ENCODE measurements at regions not wholly inside any gene's neighbourhood (a gene's known extent, or its start where the extent isn't known, plus 50 kb on each side); places are given as distances from the start of the nearest gene placed in this dataset.

DNA sequence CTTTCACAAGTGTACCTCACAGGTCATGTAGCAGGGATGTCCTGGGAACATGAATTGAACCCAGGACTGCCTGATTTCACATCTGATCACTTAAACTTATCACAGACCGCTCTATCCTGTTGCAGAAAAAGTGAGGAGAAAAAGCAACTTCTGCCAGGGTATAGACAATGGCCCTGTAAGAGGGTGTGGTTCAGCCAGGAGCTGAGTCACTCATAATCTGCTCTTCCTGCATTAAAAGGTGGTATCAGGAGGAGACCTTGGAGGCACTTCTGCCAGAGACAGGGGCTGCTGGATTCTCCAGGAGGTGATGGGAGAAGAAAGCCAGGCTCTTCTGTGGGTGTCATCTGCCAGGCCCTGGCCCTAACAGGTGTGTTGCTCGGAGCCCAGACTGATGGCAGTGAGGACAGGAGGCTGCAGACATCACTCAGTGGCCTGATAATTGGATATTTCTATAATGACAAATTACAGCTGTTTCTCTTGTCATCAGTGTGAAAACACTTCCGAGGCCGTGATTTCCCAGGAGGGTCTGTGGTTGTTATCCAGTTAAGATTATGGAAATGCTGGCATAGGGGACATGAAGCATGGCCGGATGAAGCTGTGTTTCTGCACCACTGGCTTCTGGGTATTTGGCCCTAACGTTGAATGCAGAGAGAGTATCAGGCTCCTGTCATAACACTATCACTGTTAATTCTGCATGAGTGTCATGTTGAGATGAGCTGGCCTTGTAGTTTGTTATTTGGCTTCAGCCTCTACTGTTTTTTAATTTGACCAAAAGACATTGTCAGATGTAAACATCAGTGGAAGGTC, 125.1 kb upstream of the ZBED5 start:
- no peaks in the 10 kb centered on the region for H3K9me3 ChIP-seq
- H3K9me3 Mint-ChIP-seq = no peaks in the 10 kb centered on the region
- ChIA-PET POLR2A (no interaction called here), CTCF (interaction anchor here in 1 of 2 donors (0.6 to 0.8 kb wide), 3 partner anchors 54 to 181 kb away, joined by 3 to 9 read pairs (median 6); no protein-coding TSS in a partner anchor)
- DNase-seq (no peak), ATAC-seq (replicated peaks in 1 of 4) (no peak)
- H3K27ac Mint-ChIP-seq = no peak overlapping the region
- H3K4me3 Mint-ChIP-seq = no peak overlapping the region
- H3K4me3 ChIP-seq (ENCODE audit: control insufficient read depth in 1 of 2, extremely low read depth in 1 of 2, low read length in 1 of 2) = no peak overlapping the region
- H3K4me1 ChIP-seq (ENCODE audit: control insufficient read depth in 1 of 2, extremely low read depth in 1 of 2, insufficient read depth in 2 of 2, low read length in 2 of 2) = no peaks in the 10 kb centered on the region
- H3K36me3 Mint-ChIP-seq = no peaks in the 10 kb centered on the region
- H3K27ac ChIP-seq (ENCODE audit: low read length) = no peak overlapping the region
- peaks cover 11 to 14% of the 10 kb centered on the region in 2 donors for H3K27me3 Mint-ChIP-seq
- H3K36me3 ChIP-seq (ENCODE audit: control insufficient read depth in 2 of 2, extremely low read depth in 1 of 2, insufficient read depth in 1 of 2, low read length in 1 of 2) = no peaks in the 10 kb centered on the region
- WGBS (ENCODE audit: insufficient coverage) = 80% methylated on average over 3 of the region's 6 CpGs
- peaks cover 0 to 12% of the 10 kb centered on the region in 2 experiments for H3K27me3 ChIP-seq (replicated peaks in 1 of 2; ENCODE audit: control insufficient read depth in 2 of 2, extremely low read depth in 1 of 2, insufficient read depth in 2 of 2, low read length in 1 of 2)
- peaks cover 2 to 14% (median 6%) of the 10 kb centered on the region in 3 donors for H3K4me1 Mint-ChIP-seq

DNA sequence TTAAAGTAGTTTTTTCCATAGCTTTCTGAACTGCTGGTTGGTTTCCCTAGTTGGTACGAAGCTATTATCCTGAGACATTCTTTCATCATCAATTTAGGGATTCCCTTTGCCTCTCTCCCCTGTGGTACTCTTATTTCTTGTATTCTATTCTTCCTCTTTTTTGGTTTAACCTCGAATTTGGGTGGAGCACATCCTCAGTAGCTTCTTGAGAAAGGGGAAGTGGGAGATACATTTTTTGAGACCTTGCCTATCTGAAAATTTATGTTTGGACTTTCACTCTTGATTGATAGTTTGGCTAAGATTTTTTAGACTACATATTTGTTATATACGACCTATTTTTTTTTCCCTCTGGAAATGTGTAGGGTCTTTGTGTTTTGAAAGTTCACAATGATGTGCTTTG, 121.7 kb upstream of the ZBED5 start:
- no peak overlapping the region for H3K4me3 ChIP-seq (ENCODE audit: control insufficient read depth in 1 of 2, extremely low read depth in 1 of 2, low read length in 1 of 2)
- no peaks in the 10 kb centered on the region for H3K36me3 Mint-ChIP-seq

DNA sequence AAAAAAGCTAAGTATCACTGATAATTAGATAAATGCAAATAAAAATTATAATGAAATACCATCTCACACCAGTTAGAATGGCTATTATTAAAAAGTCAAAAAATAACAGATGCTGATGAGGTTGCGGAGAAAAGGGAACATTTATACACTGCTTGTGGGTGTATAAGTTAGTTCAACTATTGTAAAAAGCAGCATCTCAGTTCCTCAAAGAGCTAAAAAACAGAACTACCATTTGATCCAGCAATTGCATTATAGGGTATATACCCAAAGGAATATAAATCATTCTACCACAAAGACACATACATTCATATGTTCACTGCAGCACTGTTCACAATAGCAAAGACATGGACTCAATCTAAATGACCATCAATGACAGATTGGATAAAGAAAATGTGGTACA, 120.3 kb upstream of the ZBED5 start:
- DNase-seq (no peak), ATAC-seq (replicated peaks in 1 of 4) (no peak)
- Mint-ChIP-seq H3K9me3 (no peaks in the 10 kb centered on the region), H3K4me3 (no peak overlapping the region), H3K36me3 (no peaks in the 10 kb centered on the region), H3K4me1 (peaks cover 0 to 14% (median 2%) of the 10 kb centered on the region in 3 donors), H3K27ac (no peak overlapping the region), H3K27me3 (peaks cover 5 to 9% of the 10 kb centered on the region in 2 donors)
- no peak overlapping the region for H3K4me3 ChIP-seq (ENCODE audit: control insufficient read depth in 1 of 2, extremely low read depth in 1 of 2, low read length in 1 of 2)
- peaks cover 0 to 3% of the 10 kb centered on the region in 2 experiments for H3K27me3 ChIP-seq (replicated peaks in 1 of 2; ENCODE audit: control insufficient read depth in 2 of 2, extremely low read depth in 1 of 2, insufficient read depth in 2 of 2, low read length in 1 of 2)
- CTCF ChIA-PET = no interaction called here
- POLR2A ChIA-PET = no interaction called here
- H3K36me3 ChIP-seq (ENCODE audit: control insufficient read depth in 2 of 2, extremely low read depth in 1 of 2, insufficient read depth in 1 of 2, low read length in 1 of 2) = no peaks in the 10 kb centered on the region
- H3K4me1 ChIP-seq (ENCODE audit: control insufficient read depth in 1 of 2, extremely low read depth in 1 of 2, insufficient read depth in 2 of 2, low read length in 2 of 2) = no peaks in the 10 kb centered on the region
- WGBS (ENCODE audit: insufficient coverage) = no CpG with 5 or more reads among the region's 1 CpG
- H3K9me3 ChIP-seq = no peaks in the 10 kb centered on the region
- no peak overlapping the region for H3K27ac ChIP-seq (ENCODE audit: low read length)

More for the DNA sequence above, 121.7 kb upstream of the ZBED5 start:
- ChIA-PET CTCF (no interaction called here), POLR2A (no interaction called here)
- Histone ChIP-seq H3K36me3 (ENCODE audit: control insufficient read depth in 2 of 2, extremely low read depth in 1 of 2, insufficient read depth in 1 of 2, low read length in 1 of 2) (no peaks in the 10 kb centered on the region), H3K4me1 (ENCODE audit: control insufficient read depth in 1 of 2, extremely low read depth in 1 of 2, insufficient read depth in 2 of 2, low read length in 2 of 2) (no peaks in the 10 kb centered on the region), H3K9me3 (no peaks in the 10 kb centered on the region), H3K27me3 (replicated peaks in 1 of 2; ENCODE audit: control insufficient read depth in 2 of 2, extremely low read depth in 1 of 2, insufficient read depth in 2 of 2, low read length in 1 of 2) (peaks cover 0 to 9% of the 10 kb centered on the region in 2 experiments), H3K27ac (ENCODE audit: low read length) (no peak overlapping the region)
- Mint-ChIP-seq H3K9me3 (no peaks in the 10 kb centered on the region), H3K27me3 (peaks cover 9 to 14% of the 10 kb centered on the region in 2 donors), H3K4me3 (no peak overlapping the region), H3K4me1 (peaks cover 0 to 14% (median 2%) of the 10 kb centered on the region in 3 donors), H3K27ac (no peak overlapping the region)
- no peak for DNase-seq
- no peak for ATAC-seq (replicated peaks in 1 of 4)
- WGBS (ENCODE audit: insufficient coverage) = no CpG with 5 or more reads among the region's 3 CpGs

DNA sequence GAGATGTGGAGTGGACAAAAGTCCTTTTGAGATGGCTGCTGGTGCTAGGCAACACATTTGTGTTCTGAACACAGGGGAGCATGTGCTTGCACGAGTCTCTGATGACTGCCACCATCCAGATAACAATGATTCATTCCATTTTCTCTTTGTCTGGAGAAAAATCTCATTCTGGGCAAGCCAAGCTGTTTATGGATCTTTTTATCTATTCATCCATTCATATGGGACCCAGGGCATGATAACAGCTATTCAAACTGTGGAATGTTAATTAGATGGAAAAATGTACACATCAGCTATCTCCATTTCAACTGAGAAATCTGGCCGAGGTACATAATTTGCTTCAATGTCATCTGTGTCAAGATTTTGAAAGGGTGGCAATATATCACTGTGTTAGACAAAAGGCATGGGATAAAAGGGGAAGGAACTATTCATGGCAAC, 117.5 kb upstream of the ZBED5 start:
- Histone ChIP-seq H3K4me3 (ENCODE audit: control insufficient read depth in 1 of 2, extremely low read depth in 1 of 2, low read length in 1 of 2) (no peak overlapping the region), H3K27me3 (replicated peaks in 1 of 2; ENCODE audit: control insufficient read depth in 2 of 2, extremely low read depth in 1 of 2, insufficient read depth in 2 of 2, low read length in 1 of 2) (no peaks in the 10 kb centered on the region), H3K36me3 (ENCODE audit: control insufficient read depth in 2 of 2, extremely low read depth in 1 of 2, insufficient read depth in 1 of 2, low read length in 1 of 2) (no peaks in the 10 kb centered on the region), H3K4me1 (ENCODE audit: control insufficient read depth in 1 of 2, extremely low read depth in 1 of 2, insufficient read depth in 2 of 2, low read length in 2 of 2) (no peaks in the 10 kb centered on the region), H3K9me3 (no peaks in the 10 kb centered on the region), H3K27ac (ENCODE audit: low read length) (no peak overlapping the region)
- CTCF ChIA-PET = interaction anchor here (0.6 to 0.7 kb wide), 2 partner anchors 13 to 14 kb away, joined by 3 read pairs; no protein-coding TSS in a partner anchor
- WGBS (ENCODE audit: insufficient coverage) = no CpG with 5 or more reads among the region's 2 CpGs
- POLR2A ChIA-PET = no interaction called here
- Mint-ChIP-seq H3K36me3 (no peaks in the 10 kb centered on the region), H3K27ac (no peak overlapping the region), H3K27me3 (peaks cover 0 to 4% of the 10 kb centered on the region in 2 donors), H3K4me3 (no peak overlapping the region), H3K9me3 (no peaks in the 10 kb centered on the region), H3K4me1 (peaks cover 0 to 12% (median 2%) of the 10 kb centered on the region in 3 donors)
- DNase-seq (no peak), ATAC-seq (replicated peaks in 1 of 4) (no peak)

DNA sequence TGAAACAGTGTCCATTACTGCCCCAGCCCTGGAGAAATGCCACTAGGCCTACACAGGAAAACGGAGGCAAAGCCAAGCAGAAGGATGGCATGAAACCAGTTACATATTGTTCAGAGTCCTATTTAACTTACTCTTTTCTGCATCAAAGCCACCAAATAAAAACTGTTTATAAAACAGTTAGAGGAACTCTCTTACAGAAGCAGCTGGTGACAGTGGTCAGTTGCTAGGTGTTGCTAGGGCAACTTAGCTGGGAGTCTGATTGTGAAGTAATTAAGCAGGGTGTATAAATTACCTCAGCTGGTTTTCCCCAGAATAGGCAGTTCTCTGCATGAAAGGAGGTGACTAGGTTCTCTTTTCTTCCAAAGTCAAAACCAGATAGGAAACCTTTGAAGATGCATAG, 115.6 kb upstream of the ZBED5 start:
- CTCF ChIA-PET = no interaction called here
- Mint-ChIP-seq H3K36me3 (no peaks in the 10 kb centered on the region), H3K27me3 (peaks cover 0 to 4% of the 10 kb centered on the region in 2 donors), H3K27ac (no peak overlapping the region), H3K4me3 (no peak overlapping the region), H3K4me1 (peaks cover 0 to 2% (median 0%) of the 10 kb centered on the region in 3 donors), H3K9me3 (no peaks in the 10 kb centered on the region)
- no peak overlapping the region for H3K4me3 ChIP-seq (ENCODE audit: control insufficient read depth in 1 of 2, extremely low read depth in 1 of 2, low read length in 1 of 2)
- H3K36me3 ChIP-seq (ENCODE audit: control insufficient read depth in 2 of 2, extremely low read depth in 1 of 2, insufficient read depth in 1 of 2, low read length in 1 of 2) = no peaks in the 10 kb centered on the region
- DNase-seq = no peak
- H3K27me3 ChIP-seq (replicated peaks in 1 of 2; ENCODE audit: control insufficient read depth in 2 of 2, extremely low read depth in 1 of 2, insufficient read depth in 2 of 2, low read length in 1 of 2) = no peaks in the 10 kb centered on the region
- ATAC-seq (replicated peaks in 1 of 4) = no peak
- H3K9me3 ChIP-seq = no peaks in the 10 kb centered on the region
- H3K4me1 ChIP-seq (ENCODE audit: control insufficient read depth in 1 of 2, extremely low read depth in 1 of 2, insufficient read depth in 2 of 2, low read length in 2 of 2) = no peaks in the 10 kb centered on the region
- POLR2A ChIA-PET = no interaction called here
- H3K27ac ChIP-seq (ENCODE audit: low read length) = no peak overlapping the region
- WGBS (ENCODE audit: insufficient coverage) = 60% methylated on average over 1 of the region's 1 CpG

DNA sequence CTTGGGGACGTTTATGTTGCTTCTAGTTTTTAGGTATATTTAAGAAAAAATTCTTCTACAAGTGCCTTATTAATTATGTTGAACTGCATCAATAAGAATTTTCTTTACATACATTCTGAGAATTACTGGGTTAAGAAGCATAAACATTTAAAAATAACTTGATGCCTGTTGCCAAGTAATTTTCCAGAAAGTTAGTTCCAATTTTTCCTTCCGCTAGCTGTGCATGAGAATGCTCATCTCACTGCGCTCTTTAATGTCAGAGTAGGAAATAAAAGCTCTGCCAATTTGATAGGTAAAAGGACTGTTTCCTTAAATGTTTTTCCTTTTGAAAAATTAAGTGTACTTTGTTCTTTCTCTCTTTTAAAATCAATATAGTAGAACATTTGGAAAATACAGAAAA, 113.1 kb upstream of the ZBED5 start:
- no peak overlapping the region for H3K27ac Mint-ChIP-seq
- ChIA-PET POLR2A (no interaction called here), CTCF (interaction anchor here in 1 of 2 donors (0.9 kb wide), 1 partner anchor 37 kb away, joined by 3 read pairs; no protein-coding TSS in a partner anchor)
- no CpG with 5 or more reads among the region's 3 CpGs for WGBS (ENCODE audit: insufficient coverage)
- peaks cover 0 to 4% of the 10 kb centered on the region in 2 donors for H3K27me3 Mint-ChIP-seq
- Histone ChIP-seq H3K4me1 (ENCODE audit: control insufficient read depth in 1 of 2, extremely low read depth in 1 of 2, insufficient read depth in 2 of 2, low read length in 2 of 2) (no peaks in the 10 kb centered on the region), H3K27me3 (replicated peaks in 1 of 2; ENCODE audit: control insufficient read depth in 2 of 2, extremely low read depth in 1 of 2, insufficient read depth in 2 of 2, low read length in 1 of 2) (no peaks in the 10 kb centered on the region), H3K36me3 (ENCODE audit: control insufficient read depth in 2 of 2, extremely low read depth in 1 of 2, insufficient read depth in 1 of 2, low read length in 1 of 2) (no peaks in the 10 kb centered on the region), H3K4me3 (ENCODE audit: control insufficient read depth in 1 of 2, extremely low read depth in 1 of 2, low read length in 1 of 2) (no peak overlapping the region), H3K27ac (ENCODE audit: low read length) (no peak overlapping the region), H3K9me3 (no peaks in the 10 kb centered on the region)
- ATAC-seq (replicated peaks in 1 of 4) = no peak
- H3K36me3 Mint-ChIP-seq = no peaks in the 10 kb centered on the region
- no peak overlapping the region for H3K4me3 Mint-ChIP-seq
- no peaks in the 10 kb centered on the region for H3K9me3 Mint-ChIP-seq
- no peak for DNase-seq
- no peaks in the 10 kb centered on the region for H3K4me1 Mint-ChIP-seq
